Adrenal gland (tissue), 5 donors: ENCODE measurements at regions not wholly inside any gene's neighbourhood (a gene's known extent, or its start where the extent isn't known, plus 50 kb on each side); places are given as distances from the start of the nearest gene placed in this dataset.

Source experiments
- CTCF ChIP-seq, 6 experiments: fragments of 450-650 bp in 4 of 6; fragments of 200-600 bp in 2 of 6; sonication (generic) in 1 of 6; IDR thresholded peaks; 1 replicate in 5 of 6; 2 replicates in 1 of 6; pipeline versions ENCODE4 v1.5.1 to v1.8.0; 2016 to 2021; ENCODE audit warnings: antibody characterized with exemption in 6 of 6, mild to moderate bottlenecking in 2 of 6, moderate library complexity in 1 of 6
- POLR2A ChIP-seq, 2 donors: fragments of 450-650 bp; IDR thresholded peaks; one replicate each; pipeline ENCODE4 v1.6.1; 2017; ENCODE audit warnings: antibody characterized with exemption in 2 of 2, mild to moderate bottlenecking in 2 of 2, moderate library complexity in 1 of 2
- donor health status: DM: no; HTN: no; CAD: no.

DNA sequence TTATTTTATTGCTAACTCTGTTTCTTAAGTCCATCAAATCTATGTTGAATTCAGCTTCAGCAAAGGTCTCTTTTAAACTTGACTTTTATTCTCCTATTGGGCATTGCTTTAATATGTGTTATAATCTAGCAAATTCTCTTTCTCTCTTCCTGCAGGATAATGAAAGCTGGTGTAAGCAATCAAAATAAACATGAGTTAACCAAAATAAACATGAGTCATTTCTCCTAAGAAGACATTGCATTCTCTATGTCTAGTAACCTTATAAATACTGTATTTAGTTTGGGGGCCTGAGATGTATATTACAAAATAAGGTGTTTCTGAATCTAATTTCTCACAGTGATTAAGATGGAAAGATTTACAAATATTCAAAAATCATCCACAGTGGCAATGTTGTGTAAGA, 739.1 kb upstream of the ATXN7L3B start:
- TF ChIP-seq POLR2A (IDR thresholded peaks at IDR 0.05): no peak
- no peak for TF ChIP-seq CTCF (IDR thresholded peaks at IDR 0.05)
